HepG2 (cell line): ENCODE measurements at regions not wholly inside any gene's neighbourhood (a gene's known extent, or its start where the extent isn't known, plus 50 kb on each side); places are given as distances from the start of the nearest gene placed in this dataset.
"Not testable (repeated sequence)": the region's sequence is repeated elsewhere in the genome, so short reads cannot be mapped to it uniquely, and the experiment has no call there.

Experiments used
- EZH2 ChIP-seq: conservative IDR thresholded peaks from 2 replicates; pipeline ENCODE4 v1.6.1; 2012; ENCODE audit warnings: mild to moderate bottlenecking, low read depth, low read length, moderate library complexity
- KDM1A ChIP-seq: IDR thresholded peaks from 2 replicates; pipeline ENCODE4 v1.6.1; 2016; ENCODE audit warnings: missing compliant biosample characterization
- NR2F2 ChIP-seq: IDR thresholded peaks from 2 replicates; pipeline ENCODE4 v1.6.1; 2012; ENCODE audit warnings: low read depth, inconsistent platforms, borderline replicate concordance
- TF ChIP-seq, protein P1 (sequence below), 2 experiments: IDR thresholded peaks; 2 replicates each; pipeline ENCODE4 v1.6.1; 2011 to 2012; ENCODE audit warnings: low read length in 2 of 2, borderline replicate concordance in 1 of 2, low read depth in 1 of 2, mild to moderate bottlenecking in 1 of 2, moderate library complexity in 1 of 2
- TF ChIP-seq, protein P2 (sequence below): sonication (generic); formaldehyde crosslinking; IDR thresholded peaks from 2 replicates; pipeline ENCODE4 v1.4.0; 2020; ENCODE audit warnings: missing genetic modification reagents

DNA sequence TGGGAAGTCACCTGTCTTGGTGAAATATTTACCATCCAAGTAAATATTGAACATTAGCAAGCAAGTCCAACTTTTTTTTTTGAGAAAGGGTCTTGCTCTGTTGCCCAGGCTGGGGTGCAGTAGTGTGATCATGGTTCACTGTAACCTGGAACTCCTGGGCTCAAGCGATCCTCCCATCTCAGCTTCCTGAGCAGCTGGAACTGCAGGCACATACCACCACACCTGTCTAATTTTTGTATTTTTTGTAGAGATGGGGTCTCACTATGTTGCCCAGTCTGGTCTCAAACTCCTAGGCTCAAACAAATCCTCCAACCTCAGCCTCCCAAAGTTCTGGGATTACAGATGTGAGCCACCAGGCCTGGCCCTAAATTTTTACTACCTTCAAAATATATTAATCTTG is 171.0 kb upstream of the PFKP start:
- TF ChIP-seq, protein P1, sequence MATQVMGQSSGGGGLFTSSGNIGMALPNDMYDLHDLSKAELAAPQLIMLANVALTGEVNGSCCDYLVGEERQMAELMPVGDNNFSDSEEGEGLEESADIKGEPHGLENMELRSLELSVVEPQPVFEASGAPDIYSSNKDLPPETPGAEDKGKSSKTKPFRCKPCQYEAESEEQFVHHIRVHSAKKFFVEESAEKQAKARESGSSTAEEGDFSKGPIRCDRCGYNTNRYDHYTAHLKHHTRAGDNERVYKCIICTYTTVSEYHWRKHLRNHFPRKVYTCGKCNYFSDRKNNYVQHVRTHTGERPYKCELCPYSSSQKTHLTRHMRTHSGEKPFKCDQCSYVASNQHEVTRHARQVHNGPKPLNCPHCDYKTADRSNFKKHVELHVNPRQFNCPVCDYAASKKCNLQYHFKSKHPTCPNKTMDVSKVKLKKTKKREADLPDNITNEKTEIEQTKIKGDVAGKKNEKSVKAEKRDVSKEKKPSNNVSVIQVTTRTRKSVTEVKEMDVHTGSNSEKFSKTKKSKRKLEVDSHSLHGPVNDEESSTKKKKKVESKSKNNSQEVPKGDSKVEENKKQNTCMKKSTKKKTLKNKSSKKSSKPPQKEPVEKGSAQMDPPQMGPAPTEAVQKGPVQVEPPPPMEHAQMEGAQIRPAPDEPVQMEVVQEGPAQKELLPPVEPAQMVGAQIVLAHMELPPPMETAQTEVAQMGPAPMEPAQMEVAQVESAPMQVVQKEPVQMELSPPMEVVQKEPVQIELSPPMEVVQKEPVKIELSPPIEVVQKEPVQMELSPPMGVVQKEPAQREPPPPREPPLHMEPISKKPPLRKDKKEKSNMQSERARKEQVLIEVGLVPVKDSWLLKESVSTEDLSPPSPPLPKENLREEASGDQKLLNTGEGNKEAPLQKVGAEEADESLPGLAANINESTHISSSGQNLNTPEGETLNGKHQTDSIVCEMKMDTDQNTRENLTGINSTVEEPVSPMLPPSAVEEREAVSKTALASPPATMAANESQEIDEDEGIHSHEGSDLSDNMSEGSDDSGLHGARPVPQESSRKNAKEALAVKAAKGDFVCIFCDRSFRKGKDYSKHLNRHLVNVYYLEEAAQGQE (IDR thresholded peaks at IDR 0.05; ENCODE audit: borderline replicate concordance in 1 of 2, low read depth in 1 of 2, low read length in 2 of 2), result not testable (repeated sequence)
- not testable (repeated sequence) for TF ChIP-seq EZH2; KDM1A (CRISPR knock-in tag); NR2F2
- TF ChIP-seq, protein P2, sequence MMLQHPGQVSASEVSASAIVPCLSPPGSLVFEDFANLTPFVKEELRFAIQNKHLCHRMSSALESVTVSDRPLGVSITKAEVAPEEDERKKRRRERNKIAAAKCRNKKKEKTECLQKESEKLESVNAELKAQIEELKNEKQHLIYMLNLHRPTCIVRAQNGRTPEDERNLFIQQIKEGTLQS (CRISPR knock-in tag), result not testable (repeated sequence)
